K562 (cell line): ENCODE measurements at regions not wholly inside any gene's neighbourhood (a gene's known extent, or its start where the extent isn't known, plus 50 kb on each side); places are given as distances from the start of the nearest gene placed in this dataset.

Experiments used
- ATAC-seq: fragments of 200-7000 bp; cut with Tn5 transposase; 3 replicates; pipeline ENCODE4 v1.9.1; 2020; ENCODE audit warnings: moderate library complexity
- BruUV-seq: library from RNA; stranded (reverse); fragments of 400-500 nt; replicated peaks from 2 replicates; lab custom pipeline; 2021; lab: Mats Ljungman, UMichigan
- CTCF ChIA-PET: fragments of 300-600 bp; formaldehyde crosslinking; extraction: SDS; loops from one replicate; lab custom pipeline; 2021; ENCODE audit warnings: low intra/inter-chr PET ratio; lab: Yijun Ruan, JAX
- POLR2A ChIA-PET: fragments of 300-600, 350-650 bp; sonication (Branson Sonifier 250); formaldehyde crosslinking; extraction: SDS; loops from one replicate; lab custom pipeline; 2021; ENCODE audit warnings: antibody characterized with exemption, inconsistent platforms; lab: Yijun Ruan, JAX
- DNase-seq, 4 experiments: peaks; one replicate each; pipeline versions ENCODE4 v3.0.0 to v3.0.0-alpha.2; 2011 to 2018; ENCODE audit warnings: low spot score in 3 of 4, mixed read lengths in 3 of 4; ENCODE audit errors: extremely low read depth in 1 of 4
- FAIRE-seq: peaks from 2 replicates; lab custom pipeline; 2011; peaks lifted over from hg19 to GRCh38; lab: Jason Lieb, UNC
- H2AFZ ChIP-seq: 2 replicates; pipeline ENCODE4 v1.6.0; 2011; ENCODE audit warnings: low read depth, low read length, control low read depth, inconsistent platforms
- H3K27ac ChIP-seq: fragments of 200-600 bp; 3 replicates; pipeline ENCODE4 v1.8.0; 2011; ENCODE audit warnings: low read depth, mild to moderate bottlenecking, control low read depth, inconsistent platforms, low read length, moderate library complexity, mixed read lengths; ENCODE audit errors: extremely low read depth
- H3K27me3 ChIP-seq, 2 experiments: fragments of 300-600 bp in 1 of 2; 2 replicates in 1 of 2; 3 replicates in 1 of 2; pipeline versions ENCODE4 v1.6.0 to v1.8.0; 2011; ENCODE audit warnings: inconsistent platforms in 2 of 2, low read length in 2 of 2, mild to moderate bottlenecking in 1 of 2, mixed read lengths in 1 of 2, moderate library complexity in 1 of 2; ENCODE audit not compliant: control insufficient read depth in 2 of 2, insufficient read depth in 2 of 2
- H3K36me3 ChIP-seq: fragments of 300-600 bp; 3 replicates; pipeline ENCODE4 v1.8.0; 2011; ENCODE audit warnings: mild to moderate bottlenecking, low read length, inconsistent platforms; ENCODE audit not compliant: control insufficient read depth, insufficient read depth
- H3K4me1 ChIP-seq, 2 experiments: fragments of 200-600 bp in 1 of 2; replicated peaks in 1 of 2; 2 replicates in 1 of 2; 3 replicates in 1 of 2; pipeline versions ENCODE4 v1.5.1 to v1.8.0; 2011; ENCODE audit warnings: inconsistent platforms in 2 of 2, low read length in 2 of 2, mild to moderate bottlenecking in 1 of 2, mixed read lengths in 1 of 2, moderate library complexity in 1 of 2; ENCODE audit not compliant: control insufficient read depth in 2 of 2, insufficient read depth in 2 of 2
- H3K4me2 ChIP-seq: 2 replicates; pipeline ENCODE4 v1.6.1; 2011; ENCODE audit warnings: low read length, control low read depth, inconsistent platforms, mixed read lengths; ENCODE audit not compliant: insufficient read depth
- H3K4me3 ChIP-seq: fragments of 200-600 bp; sonication (generic), shearing (Covaris generic); 2 replicates; pipeline ENCODE4 v1.5.1; 2016; ENCODE audit warnings: control low read depth, inconsistent platforms
- H3K79me2 ChIP-seq: fragments of 200-600 bp; 3 replicates; pipeline ENCODE4 v1.8.0; 2011; ENCODE audit warnings: low read length, inconsistent platforms; ENCODE audit not compliant: control insufficient read depth, insufficient read depth
- H3K9ac ChIP-seq, 2 experiments: 2 replicates each; pipeline versions ENCODE4 v1.6.0 to v1.6.1; 2011; ENCODE audit warnings: low read depth in 2 of 2, low read length in 2 of 2, control low read depth in 1 of 2, inconsistent platforms in 1 of 2, mild to moderate bottlenecking in 1 of 2, mixed read lengths in 1 of 2; ENCODE audit not compliant: insufficient read depth in 1 of 2
- H3K9me1 ChIP-seq: one replicate; pipeline ENCODE4 v1.6.0; 2011; ENCODE audit warnings: inconsistent platforms, mild to moderate bottlenecking, low read length, moderate library complexity; ENCODE audit not compliant: control insufficient read depth, insufficient read depth
- H3K9me3 ChIP-seq: replicated peaks from 2 replicates; pipeline ENCODE4 v1.5.1; 2011; ENCODE audit warnings: low read depth, low read length, inconsistent platforms; ENCODE audit not compliant: control insufficient read depth, insufficient read depth
- H4K20me1 ChIP-seq: replicated peaks from 2 replicates; pipeline ENCODE4 v1.6.1; 2011; ENCODE audit warnings: low read length, inconsistent platforms, mixed read lengths; ENCODE audit not compliant: control insufficient read depth, insufficient read depth
- WHSC1 ChIP-seq: IDR thresholded peaks from one replicate; pipeline ENCODE4 v1.6.1; 2012; ENCODE audit warnings: low read length, control low read depth, inconsistent platforms
- ZNF316 ChIP-seq: fragments of 450-650 bp; IDR thresholded peaks from 2 replicates; pipeline ENCODE4 v1.6.1; 2016
- ZNF592 ChIP-seq: fragments of 450-650 bp; IDR thresholded peaks from 2 replicates; pipeline ENCODE4 v1.6.1; 2017; ENCODE audit warnings: antibody characterized with exemption, mild to moderate bottlenecking
- WGBS: fragments of 100-300 bp; shearing (Covaris generic); methylation state at CpG from one replicate; pipeline ENCODE4 v1.1.6; 2016; ENCODE audit warnings: low coverage, mixed read lengths; ENCODE audit not compliant: insufficient coverage; ENCODE audit errors: missing lambda C conversion rate; 5-methylcytosine and 5-hydroxymethylcytosine counted together
- in situ Hi-C: fragments of 300-500 bp; cut with MboI; formaldehyde crosslinking; loops from 4 replicates; pipeline ENCODE4 v1.15.0; 2018; ENCODE audit warnings: inconsistent platforms, mixed read lengths
- intact Hi-C: fragments of 100-400 bp; cut with micrococcal nuclease; formaldehyde crosslinking; loops from 2 replicates; pipeline ENCODE4 v1.14.2; 2022
- TF ChIP-seq, protein P1 (sequence below), 2 experiments: fragments of 450-650 bp in 1 of 2; sonication (generic) in 1 of 2; formaldehyde crosslinking in 1 of 2; IDR thresholded peaks in 1 of 2; conservative IDR thresholded peaks in 1 of 2; 2 replicates each; pipeline versions ENCODE4 v1.6.1 to v1.8.1; 2016 to 2023; ENCODE audit warnings: mild to moderate bottlenecking in 2 of 2, moderate library complexity in 2 of 2, inconsistent platforms in 1 of 2, missing genetic modification reagents in 1 of 2

GRCh38 chr12:74076918-74077317, 460.7 kb upstream of the ATXN7L3B start:
- Histone ChIP-seq H3K9me3 (no peaks in the 10 kb centered on the region), H3K27ac (no peak overlapping the region), H3K27me3 (no peaks in the 10 kb centered on the region), H3K4me1 (no peaks in the 10 kb centered on the region), H2AFZ (no peak overlapping the region), H3K36me3 (no peaks in the 10 kb centered on the region), H3K9ac (no peak overlapping the region), H3K4me2 (no peak overlapping the region), H3K4me3 (no peak overlapping the region), H4K20me1 (no peaks in the 10 kb centered on the region), H3K79me2 (no peaks in the 10 kb centered on the region), H3K9me1 (no peaks in the 10 kb centered on the region)
- intact Hi-C loops (no loop called here), in situ Hi-C loops (no loop called here)
- BruUV-seq = no TSS peak
- TF ChIP-seq ZNF592 (no peak), ZNF316 (peak; percentile 40; the same call in 1 of the 2 replicates)
- ChIA-PET CTCF (no interaction called here), POLR2A (no interaction called here)
- FAIRE-seq (no peak), ATAC-seq (no peak), DNase-seq (no peak)

- in situ Hi-C loops = loop anchor here (25.0 kb wide), 1 partner anchor 432 kb away; the partner anchor contains the start of gene ATXN7L3B
- Histone ChIP-seq H3K9me3 (no peaks in the 10 kb centered on the region), H4K20me1 (no peaks in the 10 kb centered on the region), H3K79me2 (no peaks in the 10 kb centered on the region), H3K4me2 (no peak overlapping the region), H2AFZ (no peak overlapping the region), H3K27ac (no peak overlapping the region), H3K9ac (no peak overlapping the region), H3K4me1 (no peaks in the 10 kb centered on the region), H3K36me3 (no peaks in the 10 kb centered on the region), H3K9me1 (no peaks in the 10 kb centered on the region), H3K27me3 (no peaks in the 10 kb centered on the region), H3K4me3 (no peak overlapping the region)
- TF ChIP-seq WHSC1 = no peak
- TF ChIP-seq, protein P1, sequence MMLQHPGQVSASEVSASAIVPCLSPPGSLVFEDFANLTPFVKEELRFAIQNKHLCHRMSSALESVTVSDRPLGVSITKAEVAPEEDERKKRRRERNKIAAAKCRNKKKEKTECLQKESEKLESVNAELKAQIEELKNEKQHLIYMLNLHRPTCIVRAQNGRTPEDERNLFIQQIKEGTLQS (IDR thresholded peaks at IDR 0.05) = peak; percentile 25; the same call in 1 of the 2 replicates
- TF ChIP-seq, protein P1 (CRISPR knock-in tag; conservative IDR thresholded peaks at IDR 0.05) = no peak
- no TSS peak for BruUV-seq
- ChIA-PET POLR2A (no interaction called here), CTCF (no interaction called here)
- no peak for FAIRE-seq
- WGBS = 46% methylated on average over 2 of the region's 2 CpGs
- no peak for ATAC-seq
- intact Hi-C loops = no loop called here
- no peak for DNase-seq
These were observed 432.2 kb upstream of the ATXN7L3B start for GRCh38 chr12:74105434-74105833.
